HG03575 (cell line): ENCODE measurements at regions not wholly inside any gene's neighbourhood (a gene's known extent, or its start where the extent isn't known, plus 50 kb on each side); places are given as distances from the start of the nearest gene placed in this dataset.

Source experiments
- ATAC-seq: cut with Tn5 transposase; IDR thresholded peaks from one replicate; pipeline ENCODE4 v1.9.1; 2021; ENCODE audit not compliant: unreplicated experiment, insufficient number of reproducible peaks, low FRiP score; ENCODE audit errors: extremely low read depth

DNA sequence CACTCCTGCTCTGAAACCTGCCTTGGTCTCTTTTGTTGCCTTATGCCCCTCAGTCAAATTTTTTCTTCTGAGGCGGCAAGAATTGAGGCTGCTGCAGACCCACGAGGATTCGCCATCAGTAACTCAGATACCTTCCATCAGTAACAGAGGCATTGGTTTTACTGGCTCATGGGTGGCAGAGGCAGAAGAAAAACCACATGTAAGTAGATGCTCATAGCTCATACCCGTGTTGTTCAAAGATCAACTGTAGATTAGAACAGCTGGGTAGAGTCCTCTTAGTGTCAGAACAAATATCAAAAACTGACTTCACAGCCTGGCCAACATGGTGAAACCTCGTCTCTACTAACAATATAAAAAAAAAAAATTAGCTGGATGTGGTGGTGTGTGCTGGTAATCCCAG lies 598.0 kb upstream of the SOX11 start:
- ATAC-seq, result no peak

DNA sequence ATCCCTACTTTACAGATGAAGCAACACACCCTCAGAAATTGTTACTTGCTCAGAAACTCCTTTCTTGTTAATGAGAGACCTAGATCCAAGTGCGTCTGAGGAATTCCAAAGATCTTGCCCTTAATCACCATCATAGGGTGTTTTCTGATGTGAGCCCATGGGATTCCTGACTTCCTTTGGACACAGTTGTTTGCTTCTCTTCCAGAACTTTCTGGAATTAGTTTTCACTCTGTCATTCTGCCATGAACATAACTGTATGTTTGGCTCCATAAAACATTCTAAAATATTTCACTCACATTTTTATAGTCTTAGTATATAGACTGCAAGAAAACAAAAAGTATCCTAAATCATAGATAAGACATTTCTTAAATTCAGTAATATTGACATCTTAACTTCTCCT lies 593.9 kb upstream of the SOX11 start:
- no peak for ATAC-seq

DNA sequence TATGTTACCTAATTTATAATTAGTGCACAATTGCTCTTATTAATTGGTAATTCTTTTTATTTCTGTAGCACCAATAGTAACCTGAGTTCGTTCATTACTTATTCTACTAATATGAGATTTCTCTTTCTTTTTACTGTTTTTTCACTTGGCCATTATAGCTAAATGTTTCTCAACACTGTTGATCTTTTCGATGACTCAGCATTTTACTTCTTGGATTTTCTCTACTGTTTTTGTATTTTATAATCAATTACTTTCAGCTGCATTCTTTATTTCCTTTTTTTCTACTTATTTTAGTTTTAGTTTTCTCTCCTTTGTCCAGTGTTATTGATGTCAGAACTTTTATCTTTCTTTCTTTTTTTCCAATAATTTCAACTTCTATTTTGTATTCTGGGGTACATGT lies 589.4 kb upstream of the SOX11 start:
- no peak for ATAC-seq

DNA sequence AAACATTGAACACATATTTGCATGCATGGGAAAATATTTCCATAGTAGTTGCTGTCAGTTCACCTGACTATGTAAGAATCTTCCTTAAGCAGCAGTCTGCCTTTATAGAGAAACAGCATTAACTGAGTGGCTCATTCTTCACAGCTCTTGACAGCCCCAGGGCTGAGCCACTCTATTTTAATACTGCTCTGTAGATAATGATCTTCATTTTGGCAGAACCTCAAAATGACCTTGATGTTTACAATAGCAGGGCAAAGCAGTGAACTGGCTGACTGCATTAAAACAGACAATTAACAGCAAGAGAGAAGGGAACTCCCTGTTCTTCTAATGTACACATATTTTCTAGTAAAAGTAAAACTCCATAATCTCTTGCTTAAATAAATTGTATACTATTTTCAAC lies 580.6 kb upstream of the SOX11 start:
- ATAC-seq, result no peak

DNA sequence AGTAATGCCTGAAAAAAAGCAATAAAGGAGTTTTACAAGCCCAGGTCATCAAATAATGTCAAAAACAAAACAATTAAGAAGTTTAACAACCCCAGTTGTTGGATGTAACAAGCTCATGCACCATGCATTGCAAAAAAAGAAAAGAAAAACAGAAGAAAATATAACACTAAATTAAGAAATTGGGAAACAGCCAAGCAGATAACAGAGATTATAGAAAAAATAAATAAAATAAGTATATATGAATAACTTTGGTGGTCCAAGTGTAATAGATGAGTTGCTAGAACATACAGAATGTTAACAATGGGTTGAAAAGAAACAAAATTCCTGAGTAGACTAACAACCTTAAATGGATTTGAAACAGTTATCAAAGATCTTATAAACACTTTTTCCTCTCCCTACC lies 573.1 kb upstream of the SOX11 start:
- ATAC-seq, result no peak

DNA sequence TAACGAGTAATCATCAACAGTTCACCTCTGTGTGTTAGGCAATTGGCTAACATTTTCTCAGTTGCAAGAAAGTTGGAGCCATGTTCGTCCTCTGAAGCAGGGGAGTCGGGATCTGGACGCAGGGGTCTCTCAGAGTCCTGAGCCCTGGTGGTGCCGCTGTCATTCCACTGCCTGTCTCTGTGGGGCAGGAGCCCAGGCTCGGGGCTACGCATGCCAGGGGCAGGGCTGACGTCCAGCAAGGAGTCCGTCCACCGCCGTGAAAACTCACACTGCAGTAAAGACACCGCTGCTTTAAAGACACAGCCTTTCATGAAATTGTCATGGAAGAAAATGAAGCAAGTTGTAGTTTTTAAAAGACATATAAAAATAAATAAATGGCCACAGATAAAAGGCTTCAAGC lies 571.1 kb upstream of the SOX11 start:
- ATAC-seq, result no peak

DNA sequence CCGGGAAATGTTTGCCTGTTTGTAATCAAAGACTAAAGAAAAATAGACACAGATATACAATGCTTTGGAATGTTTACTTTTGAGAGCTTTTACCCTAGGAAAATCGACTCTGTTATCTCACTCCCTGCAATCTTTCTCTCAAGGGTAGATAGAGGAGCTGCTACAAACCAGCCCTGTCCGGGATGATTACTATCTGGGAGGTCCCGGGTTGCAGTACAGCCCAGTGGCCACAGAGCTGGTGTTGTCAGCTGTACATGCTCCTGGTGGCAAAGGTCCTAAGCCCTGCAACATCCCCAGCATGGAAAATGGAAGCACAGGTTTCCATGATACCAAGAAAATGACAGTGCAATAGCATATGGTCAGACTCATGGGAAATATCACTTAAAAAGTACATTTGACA lies 570.5 kb upstream of the SOX11 start:
- no peak for ATAC-seq

DNA sequence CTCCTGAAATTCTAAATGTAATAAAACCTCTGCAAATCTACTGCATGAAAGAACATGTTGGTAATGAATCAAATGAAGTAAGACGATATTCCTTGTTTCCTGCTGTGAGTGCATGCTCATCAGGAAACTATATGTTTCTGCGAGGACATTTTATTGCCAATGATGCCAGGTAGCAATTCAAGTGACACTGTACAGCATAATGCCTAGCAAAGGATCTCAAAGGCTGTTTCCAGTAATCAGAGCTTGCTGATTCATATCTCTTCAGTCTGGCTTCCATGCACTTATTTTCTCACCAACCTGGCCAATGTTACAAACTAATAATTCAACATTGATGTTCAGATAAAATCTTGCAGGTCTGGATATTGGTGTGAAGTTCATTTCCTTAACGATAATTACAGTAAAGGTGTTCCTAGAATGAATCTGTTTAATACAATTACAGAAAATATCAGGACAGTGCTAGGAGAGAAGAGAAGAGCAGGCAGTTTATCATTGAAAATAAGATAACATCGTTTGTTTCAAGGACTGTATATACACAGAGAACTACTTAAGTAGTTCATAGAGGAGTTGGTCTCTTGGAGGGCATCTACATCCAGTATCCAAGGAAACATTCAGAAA lies 568.5 kb upstream of the SOX11 start:
- ATAC-seq, result no peak

DNA sequence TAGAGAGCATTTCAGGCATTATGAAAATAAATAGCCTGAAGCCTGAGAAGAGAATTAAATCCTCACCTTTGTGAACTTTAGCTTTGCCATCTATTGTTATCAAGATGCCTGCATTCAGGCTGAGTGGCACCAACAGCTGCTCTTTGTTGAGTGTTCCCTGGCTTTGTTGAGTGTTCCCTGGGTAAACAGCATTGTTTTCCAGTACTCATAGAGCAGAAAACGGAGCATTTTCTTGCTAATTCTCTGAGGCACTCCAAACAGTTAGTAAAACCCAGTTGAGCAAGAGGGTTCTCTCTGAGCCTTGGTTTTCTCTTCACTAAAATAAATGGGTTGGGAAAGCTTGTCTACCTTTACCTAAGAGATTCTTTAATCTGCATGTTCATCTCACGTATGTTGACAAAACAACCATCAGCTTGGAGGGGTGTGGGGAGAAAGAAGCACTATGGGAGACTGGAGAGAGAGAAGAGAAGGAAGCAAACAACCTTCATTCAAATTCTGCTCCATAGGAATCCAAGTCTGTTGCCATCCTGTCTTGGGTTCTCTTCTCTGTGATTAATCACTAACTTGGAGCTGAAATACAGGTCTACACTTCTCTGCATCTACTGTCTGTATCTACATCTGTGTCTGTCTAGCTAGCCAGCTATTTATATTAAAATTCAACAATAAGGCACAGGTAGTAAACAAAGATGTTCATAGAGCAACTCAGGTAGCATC lies 567.0 kb upstream of the SOX11 start:
- no peak for ATAC-seq

DNA sequence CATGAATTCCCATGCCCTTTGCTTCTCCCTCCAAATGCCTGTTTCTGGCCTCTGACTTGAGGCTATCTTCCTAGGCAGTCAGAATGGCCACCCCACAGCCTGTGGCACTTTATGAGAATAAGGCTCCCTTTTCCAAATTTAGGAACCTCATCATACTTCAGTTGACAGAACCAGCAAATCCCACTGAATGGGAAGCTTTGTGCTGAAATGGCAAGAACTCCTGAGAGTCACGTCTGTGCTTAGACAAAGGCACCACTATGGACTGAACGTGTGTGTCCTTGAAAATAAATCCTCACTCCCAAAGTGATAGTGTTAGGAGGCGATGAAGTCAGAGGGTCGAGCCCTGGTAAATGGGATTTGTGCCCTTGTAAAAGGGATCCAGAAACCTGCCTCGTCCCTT lies 559.9 kb upstream of the SOX11 start:
- ATAC-seq, result no peak

DNA sequence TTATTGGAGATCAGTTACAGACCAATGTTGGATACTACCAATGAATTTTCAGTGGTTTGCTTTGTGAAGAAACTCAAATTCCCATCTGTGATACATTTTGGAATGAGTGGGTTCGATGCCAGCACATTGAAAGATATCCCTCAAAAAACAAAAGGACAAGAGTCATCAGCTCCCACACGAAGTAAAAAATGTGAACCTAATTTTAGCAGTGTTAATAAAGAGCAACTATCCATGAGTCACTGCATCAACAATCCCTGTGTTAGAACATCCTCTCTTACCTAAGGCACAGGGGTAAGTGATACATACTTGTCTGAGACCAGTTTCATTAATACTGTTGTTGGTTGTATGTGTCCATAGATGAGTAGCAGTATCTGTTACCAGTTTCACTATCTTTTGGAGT lies 551.8 kb upstream of the SOX11 start:
- no peak for ATAC-seq

DNA sequence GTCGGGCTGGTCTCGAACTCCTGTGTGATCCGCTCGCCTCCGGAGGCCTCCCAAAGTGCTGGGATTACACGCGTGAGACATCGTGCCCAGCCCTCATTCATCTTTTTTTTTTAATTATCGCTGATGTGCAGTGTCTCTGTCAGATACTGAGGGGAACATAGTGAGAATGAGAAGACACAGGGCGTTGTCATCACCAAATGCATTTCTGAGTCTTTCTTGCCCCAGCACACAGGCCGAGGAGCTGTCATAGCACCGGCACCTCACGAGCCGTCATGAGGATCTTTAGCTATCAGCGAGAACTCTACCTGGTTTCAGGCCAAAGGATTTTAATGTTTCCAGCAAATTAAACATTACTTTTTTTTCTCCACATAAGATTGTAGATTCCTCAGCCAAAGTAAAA lies 548.0 kb upstream of the SOX11 start:
- ATAC-seq, result no peak

DNA sequence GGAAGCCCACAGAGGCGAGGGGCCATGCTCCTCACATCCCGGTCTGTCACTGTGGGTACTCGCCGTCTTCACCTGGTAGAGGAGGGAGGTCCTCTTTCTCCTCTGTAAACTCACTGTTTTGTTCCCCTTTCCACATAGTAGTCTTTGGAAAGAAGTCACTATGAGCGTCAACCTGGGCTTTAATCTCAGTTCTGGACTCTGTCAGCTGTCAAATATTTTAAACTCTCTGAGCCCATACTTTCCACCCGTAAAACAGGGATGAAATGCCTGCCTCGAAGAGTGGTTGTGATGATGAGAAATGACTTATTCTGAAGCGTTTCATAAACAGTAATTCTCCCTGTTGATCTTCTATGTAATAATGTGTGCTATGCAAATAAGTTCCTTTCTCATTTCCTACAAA lies 547.1 kb upstream of the SOX11 start:
- ATAC-seq, result no peak

DNA sequence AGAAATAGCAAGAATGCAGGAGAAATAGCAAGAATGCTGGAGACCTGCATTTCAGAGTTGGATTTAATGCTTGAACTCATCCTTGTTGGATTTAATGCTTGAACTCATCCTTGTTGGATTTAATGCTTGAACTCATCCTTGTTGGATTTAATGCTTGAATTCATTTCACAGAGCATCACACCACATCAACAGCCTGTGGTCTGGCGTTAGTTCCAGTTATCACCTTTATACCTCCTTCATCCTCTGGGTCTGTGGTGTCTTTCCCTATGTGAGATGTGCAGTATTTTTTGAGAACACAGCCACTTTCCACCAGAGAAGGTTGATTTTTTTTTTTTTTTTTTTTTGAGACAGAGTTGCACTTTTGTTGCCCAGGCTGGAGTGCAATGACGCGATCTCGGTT lies 546.4 kb upstream of the SOX11 start:
- ATAC-seq, result no peak

DNA sequence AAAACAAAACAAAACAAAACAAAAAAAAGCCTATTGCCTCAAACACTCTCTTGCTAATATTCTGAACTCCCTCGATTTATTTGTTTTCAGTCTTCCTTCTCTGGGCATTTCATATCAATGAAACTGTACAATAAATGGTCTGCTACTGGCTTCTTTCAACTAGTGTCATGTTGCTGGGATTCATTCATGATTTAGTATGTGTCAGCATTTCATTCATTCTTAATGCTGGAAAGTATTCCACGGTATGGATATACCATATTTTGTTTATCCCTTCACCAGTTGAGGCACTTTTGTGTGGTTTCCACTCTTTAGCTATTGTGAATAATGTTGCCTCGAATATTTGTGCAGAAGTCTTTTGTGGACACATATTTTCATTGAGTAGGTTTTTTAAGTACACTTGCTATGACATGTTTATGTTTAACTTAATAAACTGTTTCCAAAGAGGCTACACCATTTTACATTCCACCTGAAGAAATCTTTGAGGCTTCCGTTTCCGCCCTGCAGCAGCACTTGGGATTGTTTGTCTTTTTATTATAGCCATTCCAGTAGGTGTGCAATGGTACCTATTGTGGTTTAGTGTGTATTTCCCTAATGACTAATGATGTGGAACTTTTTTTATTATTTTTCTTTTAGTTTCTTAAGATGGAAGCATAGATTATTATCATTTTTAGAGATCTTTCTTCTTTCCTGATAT lies 543.6 kb upstream of the SOX11 start:
- ATAC-seq, result no peak

DNA sequence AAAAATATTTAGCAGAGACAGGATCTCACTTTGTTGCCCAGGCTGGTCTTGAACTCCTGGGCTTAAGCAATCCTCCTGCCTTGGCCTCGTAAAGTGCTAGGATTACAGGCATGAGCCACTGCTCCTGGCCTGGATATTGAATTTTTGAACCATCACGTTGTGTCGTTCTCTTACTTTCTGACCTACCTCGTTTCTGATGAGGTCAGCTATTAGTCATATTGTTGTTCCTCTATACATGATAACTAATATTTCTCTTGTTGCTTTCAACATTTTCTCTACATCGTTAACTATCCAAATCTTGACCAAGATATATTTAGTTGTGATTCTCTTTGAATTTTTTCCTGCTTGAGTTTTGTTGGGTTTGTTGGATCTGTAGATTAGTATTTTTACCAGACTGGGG lies 541.3 kb upstream of the SOX11 start:
- no peak for ATAC-seq

DNA sequence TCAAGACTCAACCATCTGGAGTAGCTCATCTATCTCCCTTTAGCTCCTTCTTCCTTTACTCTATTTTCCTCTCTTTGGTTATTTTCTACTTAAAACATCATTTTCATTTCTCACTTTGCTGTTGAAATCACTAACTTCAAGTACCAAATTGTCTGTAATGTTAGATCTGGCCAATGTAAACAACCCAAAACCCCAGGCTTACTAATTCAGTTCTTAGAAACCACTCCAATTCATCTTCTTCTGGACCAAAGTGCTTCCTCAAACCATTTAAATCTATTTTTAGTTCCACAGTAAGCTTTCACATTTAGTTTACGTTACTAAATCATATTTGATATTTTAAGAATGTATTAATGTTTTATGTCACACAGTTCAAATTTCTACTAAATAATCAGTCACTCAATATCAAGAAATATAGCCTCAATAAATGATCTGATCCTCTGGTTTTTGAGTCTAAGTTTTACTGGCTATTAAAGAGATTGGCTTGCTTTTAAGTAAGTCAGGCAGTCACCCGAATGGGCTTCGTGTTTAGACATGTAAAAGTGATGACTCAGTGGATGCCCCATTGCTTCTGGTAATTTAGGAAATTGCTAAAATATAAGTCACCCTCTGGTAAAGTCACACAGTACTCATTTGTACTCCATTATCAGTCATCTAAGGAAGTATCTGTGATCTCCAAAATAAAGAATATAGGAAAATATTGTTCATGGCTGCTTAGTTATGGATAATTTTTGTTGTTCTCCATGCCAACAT lies 527.2 kb upstream of the SOX11 start:
- no peak for ATAC-seq

DNA sequence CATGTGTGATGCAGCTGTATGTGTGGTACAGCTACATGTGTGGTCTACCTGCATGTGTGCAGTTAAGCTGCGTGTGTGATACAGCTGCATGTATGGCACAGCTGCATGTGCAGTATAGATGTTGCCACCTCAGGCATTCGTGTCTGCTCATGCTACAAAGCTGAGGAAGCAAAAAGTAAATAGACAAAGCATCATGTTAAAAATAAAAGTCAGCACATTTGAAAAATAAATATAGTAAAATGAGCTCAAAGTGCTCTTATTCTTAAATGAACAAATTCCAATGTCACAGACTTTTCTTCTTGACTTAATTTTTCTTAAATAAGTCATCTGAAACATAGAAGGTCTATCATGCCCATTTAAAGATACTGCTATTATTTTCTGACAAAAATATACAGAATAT lies 519.3 kb upstream of the SOX11 start:
- no peak for ATAC-seq

DNA sequence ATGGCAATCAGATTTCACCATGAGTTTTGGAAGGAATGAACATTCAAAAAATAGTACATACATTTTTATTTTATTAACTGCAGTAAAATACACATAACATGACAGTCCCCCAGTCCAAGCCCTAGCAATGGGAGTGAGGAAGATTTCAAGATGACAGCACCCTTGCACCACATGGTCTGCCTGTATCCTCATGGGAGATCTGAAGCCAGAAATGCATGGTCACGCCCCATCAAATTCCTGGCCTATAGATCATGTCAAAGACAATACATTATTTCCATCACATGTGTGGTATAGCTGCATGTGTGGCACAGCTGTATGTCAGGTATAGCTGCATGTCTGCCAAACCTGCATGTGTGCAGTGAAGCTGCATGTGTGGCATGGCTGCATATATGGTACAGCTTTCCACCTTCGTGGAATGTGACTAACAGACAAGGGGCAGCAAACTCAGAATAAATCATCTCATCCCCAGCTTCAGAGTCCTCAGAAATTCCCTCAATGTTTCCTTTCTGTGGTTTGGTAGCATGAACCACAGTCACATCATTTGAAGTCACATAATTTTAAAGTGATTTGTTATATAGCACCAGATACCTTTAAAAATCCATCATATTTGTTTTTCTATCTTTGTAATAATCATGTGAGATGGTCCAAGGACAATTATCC lies 518.2 kb upstream of the SOX11 start:
- ATAC-seq, result no peak
